ENCODE measurements at regions not wholly inside any gene's neighbourhood (a gene's known extent, or its start where the extent isn't known, plus 50 kb on each side); places are given as distances from the start of the nearest gene placed in this dataset.

DNA sequence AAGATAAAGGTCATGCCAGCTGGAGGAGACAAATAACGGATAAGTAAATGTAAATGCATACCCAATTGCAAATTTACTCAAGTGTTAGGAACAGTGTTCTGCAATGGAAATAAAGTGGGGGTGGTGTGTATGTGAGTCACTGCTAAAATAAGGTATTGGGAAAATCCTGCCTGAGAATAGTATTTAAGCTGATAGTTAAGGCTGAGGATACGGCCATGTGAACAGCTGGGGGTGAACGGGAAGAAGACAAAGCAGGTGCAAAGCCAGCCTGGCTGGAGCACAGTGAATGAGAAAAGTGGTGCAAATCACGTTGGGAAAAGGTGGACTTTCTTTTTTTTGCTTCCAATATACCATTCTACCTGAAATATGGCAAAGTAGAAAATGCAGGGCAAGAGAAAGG, 242.4 kb upstream of the SLC10A2 start:
- TF ChIP-seq POLR2A (IDR thresholded peaks at IDR 0.05; ENCODE audit: low read depth, low read length) (no peak), CHD1 (IDR thresholded peaks at IDR 0.05; ENCODE audit: low read depth, low read length) (no peak), RCOR1 (IDR thresholded peaks at IDR 0.05; ENCODE audit: insufficient replicate concordance, low read length) (no peak), MAZ (IDR thresholded peaks at IDR 0.05; ENCODE audit: borderline replicate concordance, low read depth, low read length) (no peak), RAD21 (IDR thresholded peaks at IDR 0.05; ENCODE audit: low read length) (no peak), RFX5 (IDR thresholded peaks at IDR 0.05; ENCODE audit: low read depth, low read length) (no peak), MAFK (IDR thresholded peaks at IDR 0.05; ENCODE audit: low read depth, low read length) (no peak), SMC3 (IDR thresholded peaks at IDR 0.05; ENCODE audit: low read depth, low read length) (no peak), MXI1 (IDR thresholded peaks at IDR 0.05; ENCODE audit: borderline replicate concordance, low read depth, low read length) (no peak), NFE2L2 (IDR thresholded peaks at IDR 0.05; ENCODE audit: low read depth, low read length) (no peak), CEBPB (IDR thresholded peaks at IDR 0.05; ENCODE audit: low read depth, low read length) (no peak)
- TF ChIP-seq, protein P1, sequence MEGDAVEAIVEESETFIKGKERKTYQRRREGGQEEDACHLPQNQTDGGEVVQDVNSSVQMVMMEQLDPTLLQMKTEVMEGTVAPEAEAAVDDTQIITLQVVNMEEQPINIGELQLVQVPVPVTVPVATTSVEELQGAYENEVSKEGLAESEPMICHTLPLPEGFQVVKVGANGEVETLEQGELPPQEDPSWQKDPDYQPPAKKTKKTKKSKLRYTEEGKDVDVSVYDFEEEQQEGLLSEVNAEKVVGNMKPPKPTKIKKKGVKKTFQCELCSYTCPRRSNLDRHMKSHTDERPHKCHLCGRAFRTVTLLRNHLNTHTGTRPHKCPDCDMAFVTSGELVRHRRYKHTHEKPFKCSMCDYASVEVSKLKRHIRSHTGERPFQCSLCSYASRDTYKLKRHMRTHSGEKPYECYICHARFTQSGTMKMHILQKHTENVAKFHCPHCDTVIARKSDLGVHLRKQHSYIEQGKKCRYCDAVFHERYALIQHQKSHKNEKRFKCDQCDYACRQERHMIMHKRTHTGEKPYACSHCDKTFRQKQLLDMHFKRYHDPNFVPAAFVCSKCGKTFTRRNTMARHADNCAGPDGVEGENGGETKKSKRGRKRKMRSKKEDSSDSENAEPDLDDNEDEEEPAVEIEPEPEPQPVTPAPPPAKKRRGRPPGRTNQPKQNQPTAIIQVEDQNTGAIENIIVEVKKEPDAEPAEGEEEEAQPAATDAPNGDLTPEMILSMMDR (conservative IDR thresholded peaks at IDR 0.05; ENCODE audit: low read depth, low read length) = no peak
- TF ChIP-seq, protein P2, sequence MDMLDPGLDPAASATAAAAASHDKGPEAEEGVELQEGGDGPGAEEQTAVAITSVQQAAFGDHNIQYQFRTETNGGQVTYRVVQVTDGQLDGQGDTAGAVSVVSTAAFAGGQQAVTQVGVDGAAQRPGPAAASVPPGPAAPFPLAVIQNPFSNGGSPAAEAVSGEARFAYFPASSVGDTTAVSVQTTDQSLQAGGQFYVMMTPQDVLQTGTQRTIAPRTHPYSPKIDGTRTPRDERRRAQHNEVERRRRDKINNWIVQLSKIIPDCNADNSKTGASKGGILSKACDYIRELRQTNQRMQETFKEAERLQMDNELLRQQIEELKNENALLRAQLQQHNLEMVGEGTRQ (IDR thresholded peaks at IDR 0.05; ENCODE audit: low read depth, low read length) = no peak

Measured in IMR-90 (cell line).